GM12892 (cell line): ENCODE measurements at regions not wholly inside any gene's neighbourhood (a gene's known extent, or its start where the extent isn't known, plus 50 kb on each side); places are given as distances from the start of the nearest gene placed in this dataset.
"Not testable (repeated sequence)": the region's sequence is repeated elsewhere in the genome, so short reads cannot be mapped to it uniquely, and the experiment has no call there.

Experiments
- POLR2A ChIP-seq: IDR thresholded peaks from 2 replicates; pipeline ENCODE4 v1.6.1; 2011; ENCODE audit warnings: low read depth, low read length, control low read depth
- POLR2AphosphoS5 ChIP-seq: IDR thresholded peaks from 2 replicates; pipeline ENCODE4 v1.6.1; 2011; ENCODE audit warnings: low read depth, low read length, control low read depth

DNA sequence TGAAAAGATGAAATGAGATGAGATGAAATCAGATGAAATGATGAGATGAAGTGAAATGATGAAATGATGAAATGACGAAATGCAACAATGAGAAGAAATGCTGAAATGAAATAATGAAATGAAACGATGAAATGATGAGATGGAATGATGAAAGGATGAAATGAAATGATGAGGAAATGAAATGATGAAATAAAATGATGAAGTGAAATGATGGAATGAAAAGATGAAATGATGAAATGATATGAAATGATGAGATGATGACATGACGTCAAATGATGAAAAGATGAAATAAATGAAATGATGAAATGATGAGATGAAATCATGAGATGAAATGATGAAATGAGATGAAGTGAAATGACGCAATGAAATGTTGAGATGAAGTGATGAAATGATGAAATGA, 4996.9 kb upstream of the OR11H1 start:
- TF ChIP-seq POLR2AphosphoS5, POLR2A: not testable (repeated sequence)
